HG02870 (cell line): ENCODE measurements at regions not wholly inside any gene's neighbourhood (a gene's known extent, or its start where the extent isn't known, plus 50 kb on each side); places are given as distances from the start of the nearest gene placed in this dataset.
"Not testable (repeated sequence)": the region's sequence is repeated elsewhere in the genome, so short reads cannot be mapped to it uniquely, and the experiment has no call there.

ENCODE experiments used
- ATAC-seq: cut with Tn5 transposase; IDR thresholded peaks from one replicate; pipeline ENCODE4 v1.9.1; 2021; ENCODE audit warnings: mild to moderate bottlenecking, moderate library complexity; ENCODE audit not compliant: unreplicated experiment

DNA sequence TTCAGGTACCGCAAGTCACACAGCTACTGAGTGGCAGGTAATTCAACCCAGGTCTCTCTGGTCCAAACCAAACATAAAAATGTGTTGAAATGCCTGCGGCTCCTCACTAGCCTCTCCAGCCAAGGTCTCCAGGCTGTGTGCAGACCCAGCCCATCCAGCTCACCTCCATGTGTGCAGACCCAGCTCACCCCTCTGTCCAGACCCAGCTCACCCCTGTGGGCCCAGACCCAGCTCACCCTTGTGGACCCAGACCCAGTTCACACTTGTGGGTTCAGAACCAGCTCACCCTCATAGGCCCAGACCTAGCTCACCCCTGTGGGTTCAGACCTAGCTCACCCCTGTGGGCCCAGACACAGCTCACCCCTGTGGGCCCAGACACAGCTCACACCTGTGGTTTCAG lies 188.0 kb upstream of the ADCY2 start:
- ATAC-seq: no peak

DNA sequence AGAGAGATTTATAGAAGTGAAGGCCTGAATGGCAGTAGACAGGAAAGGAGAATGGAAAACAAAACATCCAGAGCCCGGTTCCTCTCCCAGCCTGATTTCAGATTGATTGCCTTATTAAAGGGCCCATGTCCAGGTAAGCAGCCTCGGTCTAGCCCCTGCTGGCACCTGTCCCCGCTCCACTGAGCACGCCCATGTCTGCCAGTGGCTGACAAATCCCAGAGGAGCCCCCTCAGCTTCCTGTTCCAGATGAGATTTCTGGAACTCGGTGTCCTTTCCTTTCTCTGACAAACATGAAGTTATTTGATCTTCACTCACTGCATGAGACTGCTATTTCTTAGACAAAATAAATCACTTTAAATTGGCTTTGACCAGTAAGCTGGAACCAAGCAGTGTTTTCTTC lies 187.0 kb upstream of the ADCY2 start:
- no peak for ATAC-seq

DNA sequence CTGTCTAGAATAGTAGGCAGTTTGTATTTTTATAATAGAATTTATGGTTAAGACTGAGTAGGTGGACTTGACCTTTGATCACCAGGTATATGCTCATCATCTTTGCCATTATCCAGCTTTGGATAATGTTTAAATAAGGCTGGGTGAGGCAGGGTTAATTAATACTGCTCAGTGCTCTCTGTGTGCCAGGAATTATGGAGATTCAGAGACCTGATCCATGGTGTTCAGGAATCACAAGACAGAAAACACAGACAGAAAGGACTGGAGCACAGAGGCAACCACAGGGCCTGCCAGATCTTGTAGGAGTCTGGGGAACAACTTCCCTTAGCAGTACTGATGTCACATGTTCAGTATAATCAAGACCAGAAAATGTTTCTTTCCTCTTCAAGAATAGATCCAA lies 186.3 kb upstream of the ADCY2 start:
- ATAC-seq: no peak

DNA sequence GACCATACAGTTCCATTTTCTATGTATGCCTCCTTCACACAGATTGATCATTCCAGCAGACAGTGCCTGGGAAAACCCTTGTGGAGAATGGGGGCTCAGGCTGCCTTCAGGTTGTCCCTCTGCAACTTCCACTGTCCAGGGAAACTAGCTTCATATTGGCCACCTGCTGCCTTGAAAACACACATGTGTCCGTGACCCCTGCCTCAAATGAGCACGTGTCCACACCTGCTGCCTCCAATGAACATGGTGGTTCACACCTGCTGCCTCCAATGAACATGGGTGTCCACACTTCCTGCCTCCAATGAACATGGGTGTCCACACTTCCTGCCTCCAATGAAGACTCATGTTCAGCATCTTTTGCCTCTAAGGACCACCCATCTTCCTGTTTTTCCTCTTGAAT lies 185.4 kb upstream of the ADCY2 start:
- no peak for ATAC-seq

DNA sequence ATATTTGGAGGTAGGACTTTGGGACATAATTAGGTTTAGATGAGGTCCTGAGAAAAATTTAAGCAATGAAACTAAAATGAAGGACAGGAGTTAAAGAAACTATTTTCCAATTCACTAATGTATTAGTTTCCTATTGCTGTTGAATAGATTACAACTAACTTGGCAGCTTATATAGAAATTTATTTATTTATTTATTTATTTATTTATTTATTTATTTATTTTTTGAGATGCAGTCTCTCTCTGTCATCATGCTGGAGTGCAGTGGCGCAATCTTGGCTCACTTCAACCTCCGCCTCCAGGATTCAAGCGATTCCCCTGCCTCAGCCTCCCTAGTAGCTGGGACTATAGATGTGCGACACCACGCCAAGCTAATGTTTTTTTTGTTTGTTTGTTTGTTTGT lies 182.4 kb upstream of the ADCY2 start:
- ATAC-seq: no peak

DNA sequence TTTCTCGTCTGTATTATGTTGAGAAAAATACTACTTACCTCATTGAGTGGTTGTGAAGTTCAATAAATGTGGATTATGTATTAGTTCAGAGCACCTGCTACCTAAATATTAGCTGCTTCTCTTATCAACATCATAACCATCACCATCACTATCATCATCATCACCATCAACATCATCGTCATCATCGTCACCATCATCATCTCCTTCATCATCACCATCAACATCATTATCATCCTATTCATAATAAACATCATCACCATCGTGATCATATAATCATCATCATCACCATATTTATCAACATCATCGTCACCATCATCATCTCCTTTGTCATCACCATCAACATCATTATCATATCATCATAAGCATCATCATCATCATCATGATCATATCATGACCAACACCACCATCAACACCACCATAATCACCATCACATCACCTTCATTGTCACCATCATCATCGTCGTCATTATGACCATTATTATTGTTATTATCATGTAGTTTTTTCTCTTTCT lies 181.0 kb upstream of the ADCY2 start:
- ATAC-seq: no peak

DNA sequence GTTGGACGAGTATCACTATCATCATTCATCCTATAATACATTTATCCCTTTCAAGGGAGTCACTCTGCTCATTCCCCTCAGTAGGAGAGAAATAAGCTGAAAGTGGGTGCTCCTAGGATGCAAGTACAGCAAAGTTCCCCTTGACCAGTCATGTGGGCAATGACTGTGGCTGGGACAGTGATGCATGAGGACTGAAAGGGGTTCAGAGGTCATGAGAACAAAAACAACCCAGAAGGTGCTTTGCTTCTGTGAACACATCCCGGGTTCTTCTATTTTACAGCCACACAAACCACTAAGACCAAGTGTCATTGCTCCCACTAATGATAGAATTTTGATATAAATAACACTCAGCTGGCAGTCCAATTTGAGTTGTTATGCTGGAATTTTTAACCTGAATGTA lies 177.8 kb upstream of the ADCY2 start:
- ATAC-seq: no peak

DNA sequence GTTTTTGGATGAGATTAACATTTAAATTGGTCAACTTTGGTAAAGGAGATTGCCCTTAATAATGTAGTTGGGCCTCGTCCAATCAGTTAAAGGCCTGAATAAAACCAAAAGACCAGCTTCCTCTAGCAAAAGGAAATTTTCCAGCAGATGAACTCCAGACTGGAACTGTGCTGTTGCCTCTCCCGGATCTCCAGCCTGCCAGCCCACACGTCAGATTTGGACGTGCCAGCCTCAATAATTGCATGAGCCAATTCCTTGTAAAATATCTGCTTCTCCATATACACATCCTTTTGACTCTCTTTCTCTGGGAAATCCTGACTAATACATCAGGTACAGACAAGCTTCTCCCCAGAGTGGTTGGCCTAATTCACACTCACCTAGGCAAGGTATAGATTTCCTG lies 175.8 kb upstream of the ADCY2 start:
- ATAC-seq: no peak

DNA sequence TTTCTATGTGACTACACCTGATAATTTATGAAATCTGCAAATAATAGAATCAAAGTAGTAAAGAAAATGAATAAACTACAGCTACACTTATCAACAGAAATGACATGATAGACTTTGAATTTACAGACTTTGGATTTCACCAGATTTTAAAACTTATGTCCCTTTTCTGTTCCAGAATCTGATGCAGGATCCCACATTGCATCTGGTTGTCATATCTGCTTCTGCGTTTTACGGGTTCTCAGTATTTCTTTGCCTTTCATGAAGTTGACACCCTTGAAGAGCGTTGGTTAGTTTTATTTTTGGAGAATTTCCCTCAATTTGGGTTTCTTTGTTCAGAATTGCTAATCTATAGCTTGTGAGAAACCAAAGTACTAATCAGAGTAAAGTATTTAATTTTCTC lies 174.9 kb upstream of the ADCY2 start:
- no peak for ATAC-seq

DNA sequence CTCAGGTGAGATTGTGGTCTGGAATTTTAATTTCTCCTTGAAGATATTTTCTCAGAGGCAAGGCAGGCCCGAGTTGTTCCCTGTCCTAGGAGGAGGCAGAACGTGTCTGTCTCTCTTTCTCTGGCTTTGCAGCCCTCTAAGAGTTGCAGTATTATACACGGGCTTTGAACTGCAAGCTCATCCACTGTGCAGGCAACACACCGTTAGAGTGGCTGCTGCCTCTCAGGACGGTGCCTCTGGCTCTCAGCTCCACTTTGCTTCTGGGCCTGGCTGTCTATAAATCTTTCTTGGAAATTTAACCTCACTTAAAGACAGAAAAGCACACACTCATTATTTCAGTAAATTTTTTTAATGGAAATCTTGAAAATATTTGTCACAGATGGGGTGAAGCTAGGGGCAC lies 170.1 kb upstream of the ADCY2 start:
- no peak for ATAC-seq

DNA sequence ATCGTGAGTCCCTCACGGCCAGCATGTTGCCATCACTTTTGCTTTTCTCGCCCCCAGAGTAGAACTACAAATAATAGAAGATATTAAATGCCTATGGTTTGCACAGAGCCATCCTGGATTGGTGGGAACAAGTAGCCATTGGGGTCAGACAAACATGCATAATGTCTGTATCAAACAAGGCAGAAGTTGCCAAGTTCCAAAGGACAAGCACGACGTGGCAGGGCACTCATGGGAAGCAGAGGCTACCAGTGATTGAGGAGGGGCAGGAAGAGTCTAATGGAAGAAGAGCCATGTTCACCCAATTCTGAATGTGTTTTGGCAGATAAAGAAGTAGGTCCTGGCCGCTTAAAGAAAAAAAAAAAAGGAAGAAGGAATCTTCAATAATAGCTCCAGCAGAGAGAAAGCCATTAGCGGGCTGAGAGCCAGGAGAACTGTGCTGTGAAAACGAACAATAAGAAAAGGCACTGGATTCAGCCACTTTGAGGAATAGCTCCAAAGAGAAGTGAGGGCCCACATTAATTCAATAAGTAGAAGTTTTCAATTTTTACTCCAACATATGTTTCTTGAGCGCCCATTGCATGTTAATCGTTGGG lies 153.7 kb upstream of the ADCY2 start:
- ATAC-seq: no peak

DNA sequence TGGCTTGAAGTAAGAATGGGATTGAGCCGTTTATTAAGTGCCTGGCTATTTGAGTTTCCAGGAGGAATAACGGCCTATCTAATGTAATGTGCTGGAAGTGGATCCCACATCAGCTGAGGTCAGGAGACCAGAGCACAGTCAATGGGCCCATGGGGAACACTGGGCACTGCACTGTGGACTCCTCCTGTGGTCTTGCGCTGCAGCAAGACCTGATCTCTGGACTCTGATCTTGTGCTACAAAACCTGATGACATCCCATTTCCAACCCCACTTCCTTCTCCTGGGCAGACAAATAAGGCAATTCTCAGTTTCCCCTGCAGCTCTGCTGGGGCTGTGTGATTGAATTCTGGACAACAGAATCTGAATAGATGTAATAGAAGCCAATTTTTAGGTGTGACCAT lies 151.7 kb upstream of the ADCY2 start:
- no peak for ATAC-seq

DNA sequence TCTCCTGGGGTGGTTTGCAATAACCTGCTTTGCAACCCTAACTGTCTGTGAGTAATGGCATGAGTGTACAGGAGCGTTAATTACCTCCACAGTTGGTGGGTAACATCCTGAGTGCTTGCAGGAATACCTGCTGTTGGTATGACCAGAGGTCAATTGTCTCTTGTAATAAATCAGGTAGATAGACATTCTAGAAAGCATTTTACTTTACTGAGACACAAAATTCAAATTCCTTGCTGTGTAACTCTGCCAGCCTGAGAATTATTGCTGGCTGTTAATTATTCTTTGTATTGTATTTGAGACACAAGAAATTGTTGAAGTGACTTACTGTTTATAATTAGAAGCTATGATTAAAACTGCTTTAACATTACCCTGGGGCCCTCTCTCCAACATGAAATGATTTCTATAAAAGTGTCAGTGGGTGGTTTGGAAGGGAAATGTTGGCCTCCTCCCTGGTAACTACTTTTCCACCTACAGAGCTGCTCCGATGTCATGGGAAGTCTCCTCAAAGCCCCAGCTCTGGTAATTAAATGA lies 150.8 kb upstream of the ADCY2 start:
- no peak for ATAC-seq

DNA sequence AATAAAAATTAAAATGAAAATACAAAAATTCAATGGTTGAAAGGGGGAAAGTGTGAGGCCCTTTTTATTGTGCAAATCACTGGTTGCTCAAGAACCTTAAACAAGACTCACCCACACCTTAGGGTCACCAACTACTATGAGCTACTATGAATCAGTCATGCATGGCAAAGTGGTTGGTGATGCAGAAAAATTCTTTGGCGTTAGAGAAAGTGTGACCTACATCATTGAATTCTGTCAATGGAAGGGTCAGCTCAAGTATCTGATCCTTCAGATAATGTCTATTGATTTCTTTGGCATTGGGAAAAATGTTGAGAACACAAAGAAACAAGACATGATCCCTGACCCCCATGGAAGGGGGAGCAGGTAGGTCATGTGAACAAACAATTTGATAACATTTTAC lies 149.7 kb upstream of the ADCY2 start:
- no peak for ATAC-seq

DNA sequence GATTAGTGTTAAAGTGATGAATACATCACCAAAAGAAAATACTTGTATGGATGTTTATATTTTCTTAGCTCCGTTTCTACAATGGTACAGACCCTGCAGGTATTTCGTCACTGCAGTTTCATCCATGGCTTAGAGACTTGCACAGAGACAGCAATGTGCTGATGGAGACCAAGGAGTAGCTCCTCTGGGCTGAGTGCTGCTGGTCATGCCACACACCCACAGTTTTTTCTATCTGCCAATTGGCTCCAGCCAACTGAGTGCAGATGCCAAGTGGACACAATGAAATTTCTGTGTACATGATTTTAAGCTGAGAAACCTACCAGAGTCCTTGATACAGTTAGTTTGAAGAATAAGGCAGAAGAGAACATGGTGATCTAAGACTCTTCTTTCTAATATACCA lies 145.9 kb upstream of the ADCY2 start:
- no peak for ATAC-seq

DNA sequence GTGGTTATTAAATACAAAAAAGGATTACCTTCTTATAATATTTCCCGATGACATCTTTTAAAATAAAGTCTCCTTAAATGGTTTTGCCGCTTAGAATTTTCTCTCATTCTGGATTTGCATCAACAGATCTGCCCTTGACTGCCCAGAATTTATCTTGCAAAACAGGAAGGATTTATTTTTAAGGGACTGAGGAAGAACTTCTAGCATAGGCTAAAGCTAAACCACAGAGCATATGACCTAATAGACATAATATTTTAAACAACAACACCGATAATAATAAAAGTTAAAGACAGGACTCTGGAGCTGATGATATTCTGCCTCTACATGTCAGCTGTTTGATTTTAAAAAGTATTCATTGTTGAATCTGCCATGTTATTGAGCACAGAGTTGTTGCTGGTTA lies 145.3 kb upstream of the ADCY2 start:
- no peak for ATAC-seq

DNA sequence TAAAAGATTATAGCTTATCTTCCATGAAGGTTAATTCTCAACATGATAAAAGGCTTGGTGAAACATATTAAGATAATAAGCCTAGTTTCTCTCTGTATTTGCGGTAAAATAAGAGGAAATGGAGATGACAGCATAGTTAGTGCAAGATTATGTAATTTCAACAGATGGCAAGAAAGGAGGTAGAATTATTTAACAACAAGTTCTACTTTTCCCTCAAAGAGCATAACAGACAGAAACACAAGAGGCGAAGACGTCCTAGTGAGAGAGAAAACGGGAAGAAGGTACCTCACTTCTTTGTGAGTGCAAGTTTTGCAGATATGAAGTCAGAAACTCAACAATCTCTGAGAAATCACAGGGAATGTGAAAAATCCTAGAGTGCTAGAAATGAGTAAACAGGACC lies 144.8 kb upstream of the ADCY2 start:
- ATAC-seq: no peak

DNA sequence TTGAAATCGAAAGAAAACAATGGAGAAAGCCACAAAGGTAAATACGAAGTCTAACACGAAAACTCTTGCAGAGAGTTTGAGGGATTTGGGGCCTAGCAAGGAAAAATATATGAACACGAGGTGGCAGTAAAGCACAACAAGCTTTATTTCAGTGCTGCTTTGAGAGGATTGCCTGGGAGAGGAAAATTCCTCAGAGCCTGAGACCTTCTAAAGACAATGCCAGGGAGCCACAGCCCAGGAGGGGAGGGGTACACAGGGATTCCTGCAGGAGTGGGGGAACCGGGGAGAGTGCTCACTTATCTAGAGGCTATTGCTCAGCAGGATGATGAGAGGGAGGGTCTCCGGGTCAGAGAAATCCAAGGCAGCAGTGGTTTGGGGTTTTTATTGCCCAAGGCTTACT lies 134.9 kb upstream of the ADCY2 start:
- no peak for ATAC-seq

DNA sequence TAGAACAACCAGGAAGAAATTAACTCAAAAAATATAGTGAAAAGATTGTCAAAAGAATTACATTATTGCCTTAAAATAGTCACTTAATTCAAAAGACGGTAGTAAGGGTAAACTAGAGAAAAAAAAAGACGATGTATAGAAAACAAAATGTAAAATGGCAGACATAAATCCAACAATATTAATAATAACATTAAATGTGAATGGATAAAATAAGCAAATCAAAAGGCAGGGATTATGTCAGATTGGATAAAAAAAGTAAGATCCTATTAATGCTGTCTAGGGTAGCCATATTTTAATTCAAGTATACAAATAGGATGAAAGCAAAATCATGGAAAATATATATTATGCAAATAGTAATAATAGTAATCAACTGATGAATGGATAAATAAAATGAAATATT lies 134.0 kb upstream of the ADCY2 start:
- no peak for ATAC-seq

DNA sequence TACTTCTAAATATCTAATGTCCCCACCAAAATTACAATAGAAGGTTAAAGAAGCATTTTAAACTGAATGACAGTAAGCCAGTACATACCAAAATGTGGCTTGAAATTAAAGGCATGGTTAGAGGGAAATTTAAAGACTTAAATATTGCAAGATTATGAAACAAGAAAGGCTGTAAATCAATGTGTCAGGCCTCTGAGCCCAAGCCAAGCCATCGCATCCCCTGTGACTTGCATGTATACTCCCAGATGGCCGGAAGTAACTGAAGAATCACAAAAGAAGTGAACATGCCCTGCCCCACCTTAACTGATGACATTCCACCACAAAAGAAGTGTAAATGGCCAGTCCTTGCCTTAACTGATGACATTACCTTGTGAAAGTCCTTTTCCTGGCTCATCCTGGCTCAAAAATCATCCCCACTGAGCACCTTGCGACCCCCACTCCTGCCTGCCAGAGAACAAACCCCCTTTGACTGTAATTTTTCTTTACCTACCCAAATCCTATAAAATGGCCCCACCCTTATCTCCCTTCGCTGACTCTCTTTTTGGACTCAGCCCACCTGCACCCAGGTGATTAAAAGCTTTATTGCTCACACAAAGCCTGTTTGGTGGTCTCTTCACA lies 132.4 kb upstream of the ADCY2 start:
- ATAC-seq: not testable (repeated sequence)

DNA sequence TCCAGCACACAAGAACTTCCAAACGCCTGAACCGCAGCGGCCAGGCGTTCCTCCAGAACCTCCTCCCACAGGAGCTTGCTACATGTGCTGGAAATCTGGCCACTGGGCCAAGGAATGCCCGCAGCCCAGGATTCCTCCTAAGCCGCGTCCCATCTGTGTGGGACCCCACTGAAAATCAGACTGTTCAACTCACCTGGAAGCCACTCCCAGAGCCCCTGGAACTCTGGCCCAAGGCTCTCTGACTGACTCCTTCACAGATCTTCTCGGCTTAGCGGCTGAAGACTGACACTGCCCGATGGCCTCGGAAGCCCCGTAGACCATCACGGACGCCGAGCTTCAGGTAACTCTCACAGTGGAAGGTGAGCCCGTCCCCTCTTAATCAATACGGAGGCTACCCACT lies 130.2 kb upstream of the ADCY2 start:
- ATAC-seq: not testable (repeated sequence)

DNA sequence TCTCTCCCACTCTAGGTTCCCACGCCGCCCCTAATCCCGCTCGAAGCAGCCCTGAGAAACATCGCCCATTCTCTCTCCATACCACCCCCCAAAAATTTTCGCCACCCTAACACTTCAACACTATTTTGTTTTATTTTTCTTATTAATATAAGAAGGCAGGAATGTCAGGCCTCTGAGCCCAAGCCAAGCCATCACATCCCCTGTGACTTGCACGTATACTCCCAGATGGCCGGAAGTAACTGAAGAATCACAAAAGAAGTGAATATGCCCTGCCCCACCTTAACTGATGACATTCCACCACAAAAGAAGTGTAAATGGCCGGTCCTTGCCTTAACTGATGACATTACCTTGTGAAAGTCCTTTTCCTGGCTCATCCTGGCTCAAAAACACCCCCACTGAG lies 127.2 kb upstream of the ADCY2 start:
- ATAC-seq: not testable (repeated sequence)
